Breast epithelium (tissue), 3 donors: ENCODE measurements at regions not wholly inside any gene's neighbourhood (a gene's known extent, or its start where the extent isn't known, plus 50 kb on each side); places are given as distances from the start of the nearest gene placed in this dataset.

Experiments used
- POLR2A ChIP-seq: fragments of 450-650 bp; IDR thresholded peaks from one replicate; pipeline ENCODE4 v1.6.1; 2016; ENCODE audit warnings: antibody characterized with exemption, mild to moderate bottlenecking, moderate library complexity
- POLR2AphosphoS5 ChIP-seq, 3 donors: sonication (generic); formaldehyde crosslinking; IDR thresholded peaks; one replicate each; pipeline ENCODE4 v1.6.1; 2017; ENCODE audit warnings: antibody characterized with exemption in 3 of 3
- TF ChIP-seq, protein P1 (sequence below), 3 donors: fragments of 450-650 bp; IDR thresholded peaks; one replicate each; pipeline ENCODE4 v1.5.1; 2016 to 2017; ENCODE audit warnings: antibody characterized with exemption in 3 of 3, mild to moderate bottlenecking in 3 of 3, moderate library complexity in 3 of 3

GRCh38 chr20:11682285-11682684 lies 235.4 kb upstream of the BTBD3 start:
- TF ChIP-seq POLR2A = no peak
- TF ChIP-seq, protein P1, sequence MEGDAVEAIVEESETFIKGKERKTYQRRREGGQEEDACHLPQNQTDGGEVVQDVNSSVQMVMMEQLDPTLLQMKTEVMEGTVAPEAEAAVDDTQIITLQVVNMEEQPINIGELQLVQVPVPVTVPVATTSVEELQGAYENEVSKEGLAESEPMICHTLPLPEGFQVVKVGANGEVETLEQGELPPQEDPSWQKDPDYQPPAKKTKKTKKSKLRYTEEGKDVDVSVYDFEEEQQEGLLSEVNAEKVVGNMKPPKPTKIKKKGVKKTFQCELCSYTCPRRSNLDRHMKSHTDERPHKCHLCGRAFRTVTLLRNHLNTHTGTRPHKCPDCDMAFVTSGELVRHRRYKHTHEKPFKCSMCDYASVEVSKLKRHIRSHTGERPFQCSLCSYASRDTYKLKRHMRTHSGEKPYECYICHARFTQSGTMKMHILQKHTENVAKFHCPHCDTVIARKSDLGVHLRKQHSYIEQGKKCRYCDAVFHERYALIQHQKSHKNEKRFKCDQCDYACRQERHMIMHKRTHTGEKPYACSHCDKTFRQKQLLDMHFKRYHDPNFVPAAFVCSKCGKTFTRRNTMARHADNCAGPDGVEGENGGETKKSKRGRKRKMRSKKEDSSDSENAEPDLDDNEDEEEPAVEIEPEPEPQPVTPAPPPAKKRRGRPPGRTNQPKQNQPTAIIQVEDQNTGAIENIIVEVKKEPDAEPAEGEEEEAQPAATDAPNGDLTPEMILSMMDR (IDR thresholded peaks at IDR 0.05) = no peak
- TF ChIP-seq POLR2AphosphoS5 (IDR thresholded peaks at IDR 0.05) = no peak
